T-cell (primary cell): ENCODE measurements at regions not wholly inside any gene's neighbourhood (a gene's known extent, or its start where the extent isn't known, plus 50 kb on each side); places are given as distances from the start of the nearest gene placed in this dataset.

Experiments
- ATAC-seq, 4 experiments: fragments of 200-7000 bp in 3 of 4; fragments of 150-1000 bp in 1 of 4; cut with Tn5 transposase; replicated peaks in 1 of 4; 1 replicate in 3 of 4; 2 replicates in 1 of 4; pipeline ENCODE4 v1.10.0; 2021; ENCODE audit warnings: moderate library complexity in 3 of 4, mild to moderate bottlenecking in 2 of 4, moderate number of reproducible peaks in 1 of 4
- CTCF ChIA-PET, 2 donors: fragments of 300-600 bp; sonication (Branson Sonifier 250); formaldehyde crosslinking; loops; one replicate each; lab custom pipeline; 2022; ENCODE audit warnings: antibody characterized with exemption in 2 of 2; lab: Charles Lee
- POLR2A ChIA-PET, 2 donors: fragments of 300-600 bp; sonication (Branson Sonifier 250); formaldehyde crosslinking; loops; one replicate each; lab custom pipeline; 2022; ENCODE audit warnings: antibody characterized with exemption in 2 of 2; lab: Charles Lee
- DNase-seq, 35 experiments: peaks; one replicate each; pipeline versions ENCODE4 v3.0.0 to v3.0.0-alpha.2; 2013 to 2023
- H3K27ac ChIP-seq: one replicate; pipeline ENCODE4 v1.5.1; 2013; ENCODE audit warnings: low read length
- H3K27me3 ChIP-seq, 2 experiments: replicated peaks in 1 of 2; 1 replicate in 1 of 2; 2 replicates in 1 of 2; pipeline versions ENCODE4 v1.6.1 to v1.7.0; 2013; ENCODE audit warnings: low read length in 1 of 2, mixed read lengths in 1 of 2; ENCODE audit not compliant: control insufficient read depth in 2 of 2, insufficient read depth in 2 of 2; ENCODE audit errors: extremely low read depth in 1 of 2
- H3K36me3 ChIP-seq, 2 donors: 1 replicate in 1 of 2; 2 replicates in 1 of 2; pipeline versions ENCODE4 v1.6.1 to v1.7.0; 2013; ENCODE audit warnings: low read length in 1 of 2; ENCODE audit not compliant: control insufficient read depth in 2 of 2, insufficient read depth in 1 of 2; ENCODE audit errors: extremely low read depth in 1 of 2
- H3K4me1 ChIP-seq, 2 experiments: 1 replicate in 1 of 2; 2 replicates in 1 of 2; pipeline versions ENCODE4 v1.6.1 to v1.7.0; 2013; ENCODE audit warnings: low read length in 2 of 2, mixed read lengths in 1 of 2; ENCODE audit not compliant: insufficient read depth in 2 of 2, control insufficient read depth in 1 of 2; ENCODE audit errors: extremely low read depth in 1 of 2
- H3K4me3 ChIP-seq, 2 donors: 1 replicate in 1 of 2; 2 replicates in 1 of 2; pipeline versions ENCODE4 v1.5.1 to v1.7.0; 2013; ENCODE audit warnings: mild to moderate bottlenecking in 2 of 2, low read length in 1 of 2, moderate library complexity in 1 of 2; ENCODE audit not compliant: control insufficient read depth in 1 of 2; ENCODE audit errors: extremely low read depth in 1 of 2
- H3K9me3 ChIP-seq: 2 replicates; pipeline ENCODE4 v1.7.0; 2013
- H3K27ac Mint-ChIP-seq, 2 donors: one replicate each; pipeline ENCODE4 v1.8.0; 2020 to 2021; ENCODE audit warnings: mild to moderate bottlenecking in 2 of 2, mixed read lengths in 2 of 2
- H3K27me3 Mint-ChIP-seq, 2 donors: one replicate each; pipeline ENCODE4 v1.8.0; 2021 to 2022; ENCODE audit warnings: mixed read lengths in 2 of 2
- H3K36me3 Mint-ChIP-seq: one replicate; pipeline ENCODE4 v1.8.0; 2021; ENCODE audit warnings: mixed read lengths
- H3K4me1 Mint-ChIP-seq, 3 donors: one replicate each; pipeline ENCODE4 v1.8.0; 2020 to 2022; ENCODE audit warnings: mixed read lengths in 3 of 3, mild to moderate bottlenecking in 1 of 3
- H3K4me3 Mint-ChIP-seq, 3 donors: one replicate each; pipeline ENCODE4 v1.8.0; 2020 to 2022; ENCODE audit warnings: mild to moderate bottlenecking in 3 of 3, mixed read lengths in 3 of 3, moderate library complexity in 3 of 3
- H3K9me3 Mint-ChIP-seq, 3 donors: one replicate each; pipeline ENCODE4 v1.8.0; 2020 to 2022; ENCODE audit warnings: mixed read lengths in 3 of 3
- WGBS: methylation state at CpG from one replicate; pipeline ENCODE4 v1.1.5; 2013; ENCODE audit warnings: missing lambda C conversion rate; ENCODE audit not compliant: insufficient coverage; 5-methylcytosine and 5-hydroxymethylcytosine counted together

DNA sequence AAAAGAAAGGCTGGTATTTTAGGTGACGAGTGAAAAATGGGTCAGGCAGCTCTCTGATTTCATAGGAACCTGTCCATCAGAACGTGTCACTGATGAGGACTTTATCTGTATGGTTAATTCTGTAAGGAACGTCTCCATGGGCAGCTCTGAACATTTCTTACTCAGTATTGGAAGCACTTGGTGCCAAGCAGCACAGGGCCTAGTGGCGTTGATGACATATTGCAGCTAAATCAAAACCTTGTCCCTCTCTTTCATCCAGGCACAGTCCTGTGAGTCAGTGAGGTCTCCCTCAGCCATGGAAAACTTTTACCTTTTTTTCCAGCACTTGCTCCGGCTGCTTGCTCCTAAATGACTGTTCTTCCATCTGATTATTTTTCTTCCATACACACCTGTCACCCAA, 301.9 kb downstream of the DHX15 start:
- Mint-ChIP-seq H3K36me3 (no peaks in the 10 kb centered on the region), H3K27me3 (peaks cover 2 to 8% of the 10 kb centered on the region in 2 donors), H3K27ac (no peak overlapping the region)

GRCh38 chr4:24279911-24280375, 304.4 kb downstream of the DHX15 start:
- Histone ChIP-seq H3K27me3 (peaks cover 0 to 3% of the 10 kb centered on the region in 2 experiments), H3K4me3 (no peak overlapping the region), H3K9me3 (no peaks in the 10 kb centered on the region), H3K36me3 (no peaks in the 10 kb centered on the region), H3K27ac (no peak overlapping the region), H3K4me1 (no peaks in the 10 kb centered on the region)
- Mint-ChIP-seq H3K27ac (no peak overlapping the region), H3K4me1 (no peaks in the 10 kb centered on the region), H3K4me3 (no peak overlapping the region), H3K9me3 (peaks cover 0 to 10% (median 0%) of the 10 kb centered on the region in 3 donors), H3K27me3 (peaks cover 5 to 8% of the 10 kb centered on the region in 2 donors), H3K36me3 (no peaks in the 10 kb centered on the region)
- ATAC-seq (no peak), DNase-seq (no peak)
- ChIA-PET CTCF (no interaction called here), POLR2A (no interaction called here)
- WGBS: 82% methylated on average over 7 of the region's 9 CpGs

More for the DNA sequence above, 301.9 kb downstream of the DHX15 start:
- peaks cover 0 to 3% of the 10 kb centered on the region in 2 experiments for H3K27me3 ChIP-seq
- no peak overlapping the region for H3K27ac ChIP-seq
- H3K4me1 ChIP-seq: no peaks in the 10 kb centered on the region
- 74% methylated on average over 5 of the region's 5 CpGs for WGBS
- no peaks in the 10 kb centered on the region for H3K9me3 ChIP-seq
- DNase-seq (no peak), ATAC-seq (no peak)
- peaks cover 0 to 17% (median 2%) of the 10 kb centered on the region in 3 donors for H3K9me3 Mint-ChIP-seq
- H3K4me3 Mint-ChIP-seq: no peak overlapping the region
- H3K4me3 ChIP-seq: no peak overlapping the region
- ChIA-PET CTCF (no interaction called here), POLR2A (no interaction called here)
- H3K4me1 Mint-ChIP-seq: no peaks in the 10 kb centered on the region
- H3K36me3 ChIP-seq: no peaks in the 10 kb centered on the region

DNA sequence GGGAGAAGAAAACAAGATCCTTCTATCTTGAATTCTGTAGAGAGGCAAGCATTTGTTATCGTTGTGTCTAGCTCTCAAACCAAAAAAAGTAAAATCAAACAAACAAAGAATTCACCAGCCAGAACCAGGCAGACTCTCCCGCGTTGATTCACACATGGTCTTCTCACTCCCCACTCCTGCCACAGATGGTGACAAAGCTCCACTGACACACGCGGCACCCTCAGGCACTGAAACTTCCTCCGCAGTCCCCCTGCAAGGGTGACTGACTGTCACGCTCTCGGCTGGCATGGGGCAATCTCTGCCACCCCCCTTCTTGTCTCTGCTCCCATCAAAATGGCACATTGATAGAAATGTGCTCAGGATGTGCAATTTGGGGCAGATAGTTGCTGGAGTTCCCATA, 304.9 kb downstream of the DHX15 start:
- H3K27me3 ChIP-seq: peaks cover 0 to 3% of the 10 kb centered on the region in 2 experiments
- no peak for DNase-seq
- ChIA-PET CTCF (no interaction called here), POLR2A (no interaction called here)
- no peak overlapping the region for H3K4me3 ChIP-seq
- WGBS: 95% methylated on average over 6 of the region's 8 CpGs
- no peaks in the 10 kb centered on the region for H3K4me1 ChIP-seq
- no peaks in the 10 kb centered on the region for H3K36me3 ChIP-seq
- no peak overlapping the region for H3K4me3 Mint-ChIP-seq
- H3K27ac Mint-ChIP-seq: no peak overlapping the region
- ATAC-seq: no peak
- peaks cover 5 to 8% of the 10 kb centered on the region in 2 donors for H3K27me3 Mint-ChIP-seq
- no peaks in the 10 kb centered on the region for H3K9me3 ChIP-seq
- no peak overlapping the region for H3K27ac ChIP-seq
- H3K9me3 Mint-ChIP-seq: peaks cover 0 to 10% (median 0%) of the 10 kb centered on the region in 3 donors
- no peaks in the 10 kb centered on the region for H3K4me1 Mint-ChIP-seq
- H3K36me3 Mint-ChIP-seq: no peaks in the 10 kb centered on the region

DNA sequence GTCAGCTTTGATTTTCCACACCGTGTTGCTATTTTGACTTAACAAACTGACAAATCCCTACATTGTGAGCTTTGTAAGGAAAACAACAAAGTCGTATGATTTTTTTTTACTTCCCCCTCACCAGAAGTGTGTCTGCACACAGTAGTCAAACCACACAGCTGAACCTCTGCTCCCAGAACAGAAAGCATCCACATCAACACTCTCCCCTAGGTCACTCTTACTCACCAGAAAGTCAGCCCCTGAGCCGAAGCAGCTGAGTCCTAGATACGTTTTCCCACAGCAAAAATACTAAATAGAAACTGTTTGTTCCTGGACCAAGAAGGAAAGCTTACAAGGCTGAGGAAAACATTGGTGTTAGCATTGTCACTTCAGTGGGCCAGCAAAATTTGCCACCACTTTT, 305.7 kb downstream of the DHX15 start:
- peaks cover 0 to 14% (median 0%) of the 10 kb centered on the region in 3 donors for H3K9me3 Mint-ChIP-seq
- Histone ChIP-seq H3K4me3 (no peak overlapping the region), H3K9me3 (no peaks in the 10 kb centered on the region), H3K27ac (no peak overlapping the region), H3K36me3 (no peaks in the 10 kb centered on the region), H3K4me1 (no peaks in the 10 kb centered on the region), H3K27me3 (peaks cover 0 to 3% of the 10 kb centered on the region in 2 experiments)
- DNase-seq: no peak
- H3K4me3 Mint-ChIP-seq: no peak overlapping the region
- WGBS: 41% methylated on average over 3 of the region's 4 CpGs
- POLR2A ChIA-PET: no interaction called here
- no peak for ATAC-seq
- no peaks in the 10 kb centered on the region for H3K4me1 Mint-ChIP-seq
- peaks cover 5 to 8% of the 10 kb centered on the region in 2 donors for H3K27me3 Mint-ChIP-seq
- no peak overlapping the region for H3K27ac Mint-ChIP-seq
- CTCF ChIA-PET: no interaction called here
- H3K36me3 Mint-ChIP-seq: no peaks in the 10 kb centered on the region

GRCh38 chr4:24274381-24274941, 309.9 kb downstream of the DHX15 start:
- Mint-ChIP-seq H3K9me3 (peaks cover 0 to 7% (median 0%) of the 10 kb centered on the region in 3 donors), H3K36me3 (no peaks in the 10 kb centered on the region), H3K4me1 (no peaks in the 10 kb centered on the region), H3K4me3 (no peak overlapping the region), H3K27ac (no peak overlapping the region), H3K27me3 (peaks cover 6 to 8% of the 10 kb centered on the region in 2 donors)
- Histone ChIP-seq H3K4me1 (no peaks in the 10 kb centered on the region), H3K36me3 (no peaks in the 10 kb centered on the region), H3K9me3 (no peaks in the 10 kb centered on the region), H3K27me3 (peaks cover 0 to under 1% of the 10 kb centered on the region in 2 experiments), H3K4me3 (no peak overlapping the region), H3K27ac (no peak overlapping the region)
- no CpG with 5 or more reads among the region's 3 CpGs for WGBS
- DNase-seq (no peak), ATAC-seq (no peak)
- POLR2A ChIA-PET: no interaction called here
- CTCF ChIA-PET: no interaction called here

GRCh38 chr4:24273136-24273535, 311.2 kb downstream of the DHX15 start:
- CTCF ChIA-PET: no interaction called here
- no CpG with 5 or more reads among the region's 4 CpGs for WGBS

More at GRCh38 chr4:24273136-24273535, 311.2 kb downstream of the DHX15 start:
- Histone ChIP-seq H3K27me3 (no peaks in the 10 kb centered on the region), H3K9me3 (no peaks in the 10 kb centered on the region), H3K36me3 (no peaks in the 10 kb centered on the region), H3K4me1 (no peaks in the 10 kb centered on the region), H3K27ac (no peak overlapping the region), H3K4me3 (no peak overlapping the region)
- H3K4me3 Mint-ChIP-seq: no peak overlapping the region
- peaks cover 0 to 4% (median 2%) of the 10 kb centered on the region in 3 donors for H3K9me3 Mint-ChIP-seq
- peaks cover 0 to 6% of the 10 kb centered on the region in 2 donors for H3K27me3 Mint-ChIP-seq
- ATAC-seq (no peak), DNase-seq (no peak)
- no peaks in the 10 kb centered on the region for H3K36me3 Mint-ChIP-seq
- no peaks in the 10 kb centered on the region for H3K4me1 Mint-ChIP-seq
- POLR2A ChIA-PET: no interaction called here
- H3K27ac Mint-ChIP-seq: no peak overlapping the region
